ENCODE measurements at regions not wholly inside any gene's neighbourhood (a gene's known extent, or its start where the extent isn't known, plus 50 kb on each side); places are given as distances from the start of the nearest gene placed in this dataset.

DNA sequence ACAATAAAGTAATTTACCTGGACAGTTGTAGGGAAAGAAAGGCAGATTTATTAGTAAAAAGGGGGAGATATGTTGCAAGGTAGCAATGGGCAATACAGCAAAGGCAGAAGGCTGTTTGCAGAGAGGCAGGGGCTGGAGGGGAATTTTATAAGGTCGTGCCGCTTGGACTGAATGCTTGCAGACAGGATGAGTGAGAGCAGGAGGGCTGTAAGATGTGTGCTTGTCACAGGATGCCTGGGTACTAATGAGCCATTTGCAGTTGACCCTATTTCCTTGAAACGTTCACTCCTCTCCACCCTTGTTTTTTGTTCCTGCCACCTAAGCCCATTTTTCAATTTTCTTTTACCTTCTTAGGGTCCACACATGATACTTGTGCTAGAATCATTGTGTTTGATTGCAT lies 214.7 kb downstream of the TRAM1L1 start:
- no peak for DNase-seq

GRCh38 chr4:116866106-116866505 lies 219.3 kb downstream of the TRAM1L1 start:
- no peak for DNase-seq

DNA sequence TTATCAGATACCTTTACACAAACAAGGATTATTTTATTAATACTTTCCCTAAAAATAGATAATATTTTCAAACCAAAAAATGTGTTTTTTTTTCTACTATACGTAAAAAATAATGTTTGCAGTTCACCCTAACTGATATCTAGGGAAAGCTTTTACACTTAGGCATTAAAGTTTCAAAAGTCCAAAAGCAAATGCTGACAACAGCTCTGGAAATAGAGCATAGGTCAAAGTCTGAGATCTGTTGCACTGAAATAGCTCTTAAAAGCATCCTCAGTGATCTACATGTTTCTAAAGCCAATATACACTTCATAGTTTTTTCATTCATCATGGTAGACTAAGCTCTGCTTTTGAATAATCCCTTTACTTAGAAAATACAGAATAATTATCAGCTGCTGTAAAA lies 222.8 kb downstream of the TRAM1L1 start:
- no peak for DNase-seq

DNA sequence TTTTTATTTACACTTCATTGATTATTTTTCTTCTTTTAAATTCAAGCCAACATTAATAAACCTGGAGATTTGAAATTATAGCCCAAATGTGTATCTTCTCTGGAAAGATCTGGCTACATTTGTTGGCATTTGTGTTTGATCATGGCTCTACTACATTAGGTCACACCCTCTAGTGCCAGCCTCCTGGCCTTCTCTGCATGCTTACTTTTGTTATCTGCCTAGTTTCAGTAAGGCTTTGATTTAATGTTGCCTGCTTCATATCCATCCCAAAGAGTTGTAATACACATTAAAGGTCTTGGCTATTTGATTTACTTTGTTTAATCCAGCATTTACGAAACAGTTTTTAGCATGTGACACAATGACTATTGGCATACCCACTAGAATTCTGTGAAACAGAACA lies 224.5 kb downstream of the TRAM1L1 start:
- DNase-seq: no peak

GRCh38 chr4:116849620-116850019 lies 235.8 kb downstream of the TRAM1L1 start:
- no peak for DNase-seq

DNA sequence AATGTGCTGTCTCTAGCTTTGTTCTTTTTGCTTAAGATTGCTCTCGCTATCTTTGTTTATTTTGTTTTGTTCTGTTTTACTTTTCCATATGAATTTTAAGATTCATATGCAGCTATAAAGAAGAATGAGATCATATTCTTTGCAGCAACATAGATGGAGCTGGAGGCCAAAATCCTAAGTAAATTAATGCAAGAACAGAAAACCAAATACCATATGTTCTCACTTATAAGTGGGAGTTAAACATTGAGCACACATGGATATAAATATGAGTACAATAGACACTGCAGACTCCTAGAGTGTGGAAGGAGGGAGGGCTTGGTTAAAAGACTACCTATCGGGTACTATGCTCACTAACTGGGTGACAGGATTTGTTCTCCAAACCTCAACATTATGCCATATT lies 237.8 kb downstream of the TRAM1L1 start:
- DNase-seq: no peak

DNA sequence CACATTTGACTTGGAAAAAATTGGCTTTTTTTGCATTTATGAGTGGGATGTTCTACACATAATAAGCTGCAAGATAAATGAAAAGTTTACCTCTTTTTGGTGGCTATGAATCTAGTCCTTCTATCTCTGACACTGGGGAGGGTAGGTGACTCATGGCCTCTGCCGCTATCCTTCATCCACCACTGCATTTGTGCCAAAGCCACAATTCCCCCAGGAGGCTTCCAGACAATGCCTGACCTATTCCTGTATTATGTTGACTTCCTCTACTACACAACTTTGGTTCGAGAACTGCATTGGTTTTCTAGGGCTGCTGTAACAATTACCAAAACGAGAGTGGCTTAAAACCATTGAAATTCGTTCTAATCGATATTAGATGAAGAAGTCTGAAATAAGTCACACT lies 245.6 kb downstream of the TRAM1L1 start:
- no peak for DNase-seq

GRCh38 chr4:116838609-116839008 lies 246.8 kb downstream of the TRAM1L1 start:
- DNase-seq: no peak

GRCh38 chr4:116829187-116829586 lies 256.2 kb downstream of the TRAM1L1 start:
- no peak for DNase-seq

DNA sequence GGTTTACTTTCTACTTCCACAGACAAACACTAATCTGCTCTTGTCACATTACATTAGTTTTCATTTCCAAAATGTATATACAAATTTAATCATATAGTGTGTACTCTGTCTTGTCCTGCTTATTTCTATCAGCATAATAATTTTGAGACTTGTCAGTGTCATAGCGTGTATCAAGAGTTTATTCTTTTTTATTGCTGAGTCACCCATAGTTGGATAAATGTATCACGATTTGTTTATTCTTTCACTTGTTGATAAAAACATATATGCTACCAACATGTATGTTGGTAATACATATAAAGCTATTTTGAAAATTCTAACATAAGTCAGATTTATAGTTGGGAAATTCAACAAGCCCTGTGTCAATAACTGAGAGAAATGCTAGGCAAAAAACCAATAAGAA lies 261.2 kb downstream of the TRAM1L1 start:
- DNase-seq: no peak

DNA sequence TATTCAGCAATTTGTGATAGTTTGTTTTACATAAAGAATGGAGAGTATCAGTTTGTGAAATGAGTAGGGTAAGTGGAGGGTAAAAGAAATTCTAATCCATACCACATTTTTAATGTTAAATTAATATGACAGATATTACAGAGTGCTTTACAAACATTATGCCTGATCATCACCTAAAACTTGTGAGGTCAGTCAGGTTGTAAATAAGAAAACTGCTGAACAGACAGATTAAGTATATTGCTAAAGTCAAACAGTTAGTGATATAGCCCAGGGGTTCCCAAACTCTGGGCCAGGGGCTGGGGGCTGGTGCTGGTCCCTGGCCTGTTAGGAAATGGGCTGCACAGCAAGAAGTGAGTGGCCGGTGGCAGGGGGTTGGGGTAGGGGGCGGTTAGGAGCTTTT lies 273.6 kb downstream of the TRAM1L1 start:
- no peak for DNase-seq

GRCh38 chr4:116796022-116796421 lies 289.4 kb downstream of the TRAM1L1 start:
- DNase-seq: no peak

- no peak for DNase-seq
Observed at GRCh38 chr4:116788723-116789122, 296.7 kb downstream of the TRAM1L1 start.

- no peak for DNase-seq
Observed at GRCh38 chr4:116755051-116755450, 330.3 kb downstream of the TRAM1L1 start.

- DNase-seq: no peak
Observed at GRCh38 chr4:116752027-116752426, 333.3 kb downstream of the TRAM1L1 start.

GRCh38 chr4:116736756-116737155 lies 348.6 kb downstream of the TRAM1L1 start:
- no peak for DNase-seq

- no peak for DNase-seq
Observed at GRCh38 chr4:116734178-116734577, 351.2 kb downstream of the TRAM1L1 start.

DNA sequence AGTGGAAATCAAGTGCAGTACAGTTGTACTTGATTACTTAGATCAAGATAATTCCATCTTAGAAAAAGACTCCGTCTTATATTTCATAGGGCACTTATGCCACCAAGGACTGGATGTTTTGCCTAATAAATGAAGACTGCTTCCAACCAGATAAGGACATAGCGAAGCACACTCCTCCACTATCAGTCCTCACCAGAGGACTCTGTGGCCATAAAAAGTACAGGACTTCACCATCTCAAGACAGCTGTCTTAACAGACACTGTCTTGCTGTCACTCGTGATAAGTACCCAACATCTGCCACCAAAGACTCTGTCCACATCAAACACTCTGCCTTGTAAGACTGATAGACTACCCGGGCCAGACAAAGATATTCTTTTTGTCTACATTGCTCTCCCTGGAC lies 352.0 kb downstream of the TRAM1L1 start:
- no peak for DNase-seq

- no peak for DNase-seq
Observed at GRCh38 chr4:116726523-116726922, 358.9 kb downstream of the TRAM1L1 start.

DNA sequence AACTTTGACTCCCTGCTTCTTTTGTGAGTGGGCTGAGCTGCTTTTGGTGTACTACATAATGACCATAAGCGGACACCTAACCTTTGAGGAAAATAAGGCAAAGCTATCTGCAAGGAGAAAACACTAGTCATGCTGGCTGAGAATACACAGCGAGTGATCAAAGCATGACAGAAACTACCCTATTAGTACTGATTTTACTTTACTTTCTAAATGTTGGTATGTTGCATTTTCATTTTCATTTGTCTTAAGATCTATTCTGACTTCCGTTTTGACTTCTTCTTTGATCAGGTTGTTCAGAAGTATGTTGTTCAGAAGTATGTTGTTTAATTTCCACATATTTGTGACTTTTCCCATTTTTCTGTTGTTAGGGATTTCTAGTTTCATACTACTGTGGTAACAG lies 361.1 kb downstream of the TRAM1L1 start:
- no peak for DNase-seq

DNA sequence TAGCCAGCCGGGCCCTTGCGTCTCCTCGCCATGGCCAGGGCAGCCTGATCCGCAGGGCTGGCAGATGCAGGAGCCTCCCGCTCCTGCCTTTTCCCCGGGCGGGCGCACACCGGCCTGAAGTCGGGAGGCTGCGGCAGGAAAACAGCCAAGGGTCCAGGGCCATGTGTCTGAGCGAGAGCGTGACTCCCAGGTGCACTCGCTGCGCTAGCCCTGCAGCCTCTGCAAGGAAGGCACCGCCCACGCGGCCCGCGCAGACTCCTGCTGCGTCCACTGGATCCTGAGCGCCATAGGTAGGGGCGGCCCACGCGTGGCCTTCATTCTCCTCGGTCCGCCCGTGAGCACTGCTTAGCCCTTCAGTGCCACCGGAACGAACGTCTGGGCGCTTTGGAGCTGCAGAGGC lies 379.9 kb downstream of the TRAM1L1 start:
- DNase-seq: no peak

DNA sequence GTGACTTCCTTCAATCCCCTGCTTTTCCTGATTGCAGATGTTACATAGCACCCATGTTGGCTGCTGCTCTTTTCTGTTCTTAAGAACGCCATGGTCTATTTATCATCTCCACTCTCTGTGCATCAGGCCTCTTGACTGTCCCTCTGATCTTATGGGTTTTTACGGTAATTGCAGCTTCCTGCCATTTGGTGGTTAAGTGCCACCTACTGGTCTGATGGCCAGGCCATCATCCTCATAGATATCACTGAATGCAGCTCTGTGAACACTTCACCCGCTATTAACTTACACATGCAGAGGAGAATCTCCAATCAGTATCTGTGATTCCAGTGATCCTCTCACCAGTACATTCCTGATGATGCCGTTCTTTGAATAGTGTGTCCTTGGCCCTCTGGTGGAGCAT lies 382.4 kb downstream of the TRAM1L1 start:
- no peak for DNase-seq

- no peak for DNase-seq
Observed at GRCh38 chr4:116688536-116688935, 396.8 kb downstream of the TRAM1L1 start.

DNA sequence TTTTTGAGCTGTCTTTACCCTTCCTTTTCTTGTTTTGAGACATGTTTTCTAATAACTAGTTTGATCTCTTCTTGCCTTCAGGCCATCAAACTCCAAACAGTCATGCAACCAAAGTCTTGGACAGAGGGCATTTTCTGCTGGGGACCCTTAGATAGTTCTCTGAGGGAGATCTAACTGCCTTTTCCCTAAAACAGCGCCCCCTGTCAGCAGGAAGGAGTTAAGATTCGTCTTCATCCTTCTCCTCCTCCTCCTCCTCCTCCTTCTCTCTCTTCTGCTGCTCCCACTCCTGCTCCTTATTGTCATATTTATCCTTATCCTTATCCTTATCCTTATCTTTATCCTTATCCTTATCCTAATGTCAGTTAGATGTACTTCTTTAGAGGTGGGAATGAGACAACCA lies 417.2 kb downstream of the TRAM1L1 start:
- no peak for DNase-seq

GRCh38 chr4:116665716-116666115 lies 419.7 kb downstream of the TRAM1L1 start:
- DNase-seq: no peak

- DNase-seq: no peak
Observed at GRCh38 chr4:116664198-116664597, 421.2 kb downstream of the TRAM1L1 start.
